ENCODE measurements at regions not wholly inside any gene's neighbourhood (a gene's known extent, or its start where the extent isn't known, plus 50 kb on each side); places are given as distances from the start of the nearest gene placed in this dataset.

- Histone ChIP-seq H3K27me3 (ENCODE audit: insufficient read depth) (no peaks in the 10 kb centered on the region), H3K79me2 (ENCODE audit: insufficient read depth) (no peaks in the 10 kb centered on the region), H3K9me3 (no peaks in the 10 kb centered on the region), H3K4me3 (ENCODE audit: low read depth in 2 of 2, low read length in 1 of 2) (no peak overlapping the region), H3K27ac (ENCODE audit: low read depth in 2 of 2, low read length in 1 of 2) (peak overlapping the region in 1 of 2 experiments; percentile 99), H3F3A (replicated peaks; ENCODE audit: insufficient read depth) (peaks cover 23% of the 10 kb centered on the region), H3K4me2 (peak overlapping the region; percentile 27; the same call in 1 of the 2 replicates), H3K9me2 (no peaks in the 10 kb centered on the region), H3K9ac (peak overlapping the region; percentile 69), H2AFZ (ENCODE audit: low read depth) (peak overlapping the region; percentile 3; the same call in 1 of the 2 replicates), H3K36me3 (replicated peaks in 1 of 2; ENCODE audit: control insufficient read depth in 1 of 2, insufficient read depth in 2 of 2, low read length in 1 of 2) (no peaks in the 10 kb centered on the region), H4K20me1 (ENCODE audit: insufficient read depth) (no peaks in the 10 kb centered on the region), H3K4me1 (ENCODE audit: control insufficient read depth in 1 of 2, insufficient read depth in 2 of 2, low read depth in 1 of 2, low read length in 1 of 2) (peaks cover 7 to 24% of the 10 kb centered on the region in 2 experiments; a peak in 3 of 4 replicates)
- DNase-seq = no peak
- ChIA-PET CTCF (no interaction called here), POLR2A (no interaction called here)
- 5% methylated on average over 5 of the region's 5 CpGs for WGBS (ENCODE audit: low lambda C conversion rate)
- TF ChIP-seq SMC3 (IDR thresholded peaks at IDR 0.05; ENCODE audit: low read depth, low read length) (no peak; the same call in 1 of the 2 replicates), RXRA (IDR thresholded peaks at IDR 0.05; ENCODE audit: borderline replicate concordance, low read depth) (peak; percentile 97), PBX3 (IDR thresholded peaks at IDR 0.05) (peak; percentile 80), ELF1 (IDR thresholded peaks at IDR 0.05) (peak; percentile 14; the same call in 1 of the 2 replicates), GABPA (IDR thresholded peaks at IDR 0.05; ENCODE audit: low read depth) (no peak), TCF12 (IDR thresholded peaks at IDR 0.05) (peak; percentile 93), RCOR1 (IDR thresholded peaks at IDR 0.05; ENCODE audit: low read length) (no peak), TAF1 (IDR thresholded peaks at IDR 0.05; ENCODE audit: borderline replicate concordance, low read depth, low read length) (no peak), POLR2AphosphoS5 (IDR thresholded peaks at IDR 0.05; ENCODE audit: low read depth, low read length) (peak; percentile 64; the same call in 1 of the 2 replicates), CTCF (IDR thresholded peaks at IDR 0.05) (no peak), USF2 (IDR thresholded peaks at IDR 0.05; ENCODE audit: borderline replicate concordance, low read depth, low read length) (no peak), NFIC (IDR thresholded peaks at IDR 0.05; ENCODE audit: borderline replicate concordance) (peak; percentile 81), CHD2 (IDR thresholded peaks at IDR 0.05; ENCODE audit: low read length, partially characterized antibody) (no peak), EP300 (IDR thresholded peaks at IDR 0.05; ENCODE audit: borderline replicate concordance in 1 of 2, low read depth in 1 of 2, low read length in 1 of 2) (peak in 1 of 2 experiments; percentile 94; a peak in 2 of 4 replicates), IRF3 (IDR thresholded peaks at IDR 0.05; ENCODE audit: low read depth, low read length) (no peak), ZBTB33 (IDR thresholded peaks at IDR 0.05; ENCODE audit: borderline replicate concordance, low read depth) (peak; percentile 65), MEF2A (IDR thresholded peaks at IDR 0.05; ENCODE audit: borderline replicate concordance, low read depth) (0 out of 2 replicates have a peak, but pooled peaks have one; percentile 53), NRF1 (IDR thresholded peaks at IDR 0.05; ENCODE audit: low read depth, low read length) (no peak), TEAD4 (IDR thresholded peaks at IDR 0.05; ENCODE audit: borderline replicate concordance, insufficient read depth) (peak; percentile 72; the same call in 1 of the 2 replicates), GATA2 (CRISPR knock-in tag; IDR thresholded peaks at IDR 0.05) (no peak), YY1 (IDR thresholded peaks at IDR 0.05; ENCODE audit: low read depth) (no peak; the same call in 1 of the 2 replicates), FOXM1 (IDR thresholded peaks at IDR 0.05; ENCODE audit: low read depth) (peak; percentile 50; the same call in 1 of the 2 replicates)
These were observed 533.0 kb downstream of the BNC2 start for GRCh38 chr9:16337322-16338029.

Measured in SK-N-SH (cell line).